ENCODE measurements at regions not wholly inside any gene's neighbourhood (a gene's known extent, or its start where the extent isn't known, plus 50 kb on each side); places are given as distances from the start of the nearest gene placed in this dataset.

DNA sequence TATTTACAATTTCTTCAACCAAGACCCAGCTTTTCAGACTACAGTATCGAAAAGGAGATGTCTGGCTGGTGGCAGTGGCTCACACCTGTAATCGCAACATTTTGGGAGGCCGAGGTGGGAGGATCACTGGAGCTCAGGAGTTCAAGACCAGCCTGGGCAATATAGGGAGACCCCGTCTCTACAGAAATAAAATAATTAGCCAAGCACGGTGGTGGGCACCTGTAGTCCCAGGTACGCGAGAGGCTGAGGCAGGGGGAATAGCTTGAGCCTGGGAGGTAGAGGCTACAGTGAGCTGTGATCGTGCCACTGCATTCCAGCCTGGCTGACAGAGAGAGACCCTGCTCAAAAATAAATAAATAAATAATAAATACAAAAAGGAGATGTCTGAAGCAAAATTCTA is 530.5 kb downstream of the BCL11B start:
- H3K4me3 Mint-ChIP-seq, result no peak overlapping the region

DNA sequence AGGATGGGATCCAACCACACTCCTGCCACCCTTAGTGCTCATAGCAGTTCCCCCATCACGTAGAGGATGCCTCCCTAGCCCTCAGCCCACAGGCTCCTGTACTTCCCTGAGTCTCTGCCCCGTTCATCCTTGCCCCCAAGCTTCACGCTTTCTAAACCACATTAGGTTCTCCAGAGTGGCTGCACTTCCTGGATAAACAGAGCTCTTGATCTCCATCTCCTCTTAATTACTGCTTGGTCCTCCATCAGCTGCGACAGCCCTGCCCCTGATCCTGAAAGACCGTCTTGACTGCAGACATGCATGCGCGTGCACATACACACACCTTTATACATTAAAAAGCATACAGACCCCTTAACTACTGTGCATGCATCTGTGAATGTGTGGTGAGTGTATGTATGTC is 530.0 kb downstream of the BCL11B start:
- H3K4me1 Mint-ChIP-seq (ENCODE audit: low read depth), result no peaks in the 10 kb centered on the region
- H3K36me3 Mint-ChIP-seq (ENCODE audit: low read depth), result no peaks in the 10 kb centered on the region
- H3K4me3 Mint-ChIP-seq, result no peak overlapping the region
- peaks cover 7% of the 10 kb centered on the region for H3K27me3 Mint-ChIP-seq (ENCODE audit: low read depth)
- no peaks in the 10 kb centered on the region for H3K9me3 Mint-ChIP-seq
- H3K27ac Mint-ChIP-seq, result no peak overlapping the region

More for the DNA sequence above, 530.5 kb downstream of the BCL11B start:
- H3K27ac Mint-ChIP-seq, result no peak overlapping the region
- no peaks in the 10 kb centered on the region for H3K4me1 Mint-ChIP-seq (ENCODE audit: low read depth)
- H3K9me3 Mint-ChIP-seq, result no peaks in the 10 kb centered on the region
- H3K27me3 Mint-ChIP-seq (ENCODE audit: low read depth), result peaks cover 6% of the 10 kb centered on the region
- no peaks in the 10 kb centered on the region for H3K36me3 Mint-ChIP-seq (ENCODE audit: low read depth)

DNA sequence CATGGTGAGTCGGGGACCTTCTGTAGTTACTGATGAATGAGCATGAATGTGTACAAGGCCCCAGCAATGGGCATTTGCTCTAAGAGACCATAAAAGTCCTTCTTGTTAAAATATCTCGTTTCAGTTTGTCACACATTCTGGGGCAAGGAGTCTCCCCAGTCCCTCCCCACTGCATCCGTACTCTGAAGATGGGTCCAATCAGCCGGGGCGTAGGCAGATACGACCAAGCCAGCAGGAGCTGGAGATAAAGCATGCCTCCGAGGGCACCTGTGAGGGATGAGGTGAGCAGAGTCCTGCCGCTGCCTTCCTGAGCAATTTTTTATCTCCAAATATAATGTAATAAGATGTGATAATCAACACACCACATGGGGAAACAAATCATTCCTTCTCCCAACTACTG is 528.5 kb downstream of the BCL11B start:
- Mint-ChIP-seq H3K27me3 (ENCODE audit: low read depth) (peaks cover 8% of the 10 kb centered on the region), H3K9me3 (no peaks in the 10 kb centered on the region), H3K27ac (no peak overlapping the region), H3K4me3 (no peak overlapping the region), H3K36me3 (ENCODE audit: low read depth) (no peaks in the 10 kb centered on the region), H3K4me1 (ENCODE audit: low read depth) (no peaks in the 10 kb centered on the region)

DNA sequence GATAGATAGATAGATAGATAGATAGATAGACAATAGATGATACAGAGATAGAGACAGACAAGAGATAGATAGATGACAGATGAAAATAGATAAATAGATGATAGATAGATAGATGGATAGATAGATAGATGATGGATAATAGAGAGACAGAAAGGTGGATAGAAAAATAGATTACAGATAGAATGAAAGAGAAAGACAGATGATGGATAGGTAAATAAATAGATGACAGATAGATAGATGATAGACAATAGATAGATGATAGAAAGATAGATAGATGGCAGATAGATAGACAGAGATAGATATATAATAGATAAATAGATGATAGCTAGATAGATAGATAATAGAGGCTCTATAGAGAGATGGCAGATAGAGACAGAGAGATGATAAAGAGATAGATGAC is 523.0 kb downstream of the BCL11B start:
- Mint-ChIP-seq H3K9me3 (peaks cover 4% of the 10 kb centered on the region), H3K4me1 (ENCODE audit: low read depth) (no peaks in the 10 kb centered on the region), H3K27ac (no peak overlapping the region), H3K4me3 (no peak overlapping the region), H3K27me3 (ENCODE audit: low read depth) (peaks cover 15% of the 10 kb centered on the region), H3K36me3 (ENCODE audit: low read depth) (no peaks in the 10 kb centered on the region)

DNA sequence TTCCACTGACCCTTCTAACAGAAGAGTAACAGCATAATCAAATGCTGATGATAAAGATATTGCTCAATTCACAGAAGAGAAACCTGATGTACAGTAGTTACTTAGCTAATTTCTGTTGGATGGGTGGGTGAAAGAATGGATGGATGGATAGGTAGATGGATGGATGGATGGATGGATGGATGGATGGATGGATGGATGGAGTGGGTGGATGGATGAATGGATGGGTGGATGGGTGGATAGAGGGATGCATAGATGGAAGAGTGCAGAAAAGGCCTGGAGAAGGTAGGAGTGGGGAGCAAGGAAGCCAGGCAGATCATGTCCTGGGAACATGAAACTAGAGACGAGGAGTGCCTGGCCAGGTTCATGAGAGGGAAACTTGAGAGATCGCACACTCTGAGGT is 520.9 kb downstream of the BCL11B start:
- Mint-ChIP-seq H3K4me3 (no peak overlapping the region), H3K27ac (no peak overlapping the region), H3K4me1 (ENCODE audit: low read depth) (peaks cover 4% of the 10 kb centered on the region), H3K36me3 (ENCODE audit: low read depth) (peaks cover 3% of the 10 kb centered on the region), H3K9me3 (peaks cover 16% of the 10 kb centered on the region), H3K27me3 (ENCODE audit: low read depth) (peaks cover 13% of the 10 kb centered on the region)

DNA sequence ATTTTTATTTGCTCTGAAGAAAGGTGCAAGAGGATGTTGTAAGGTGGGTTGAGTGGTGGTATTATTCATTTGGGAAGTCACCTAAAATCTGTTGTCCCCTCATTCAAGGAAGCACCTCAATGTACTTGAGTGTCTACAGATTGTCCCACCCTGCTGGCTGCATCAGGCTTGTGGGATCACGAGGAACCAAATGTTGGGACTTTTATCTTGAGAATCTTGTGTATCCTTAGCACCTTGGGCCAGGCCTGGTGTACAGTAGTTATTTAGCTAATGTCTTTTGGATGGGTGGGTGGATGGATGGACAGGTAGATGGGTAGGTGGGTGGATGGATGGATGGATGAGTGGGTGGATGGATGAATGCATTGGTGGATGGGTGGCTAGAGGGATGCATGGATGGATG is 519.3 kb downstream of the BCL11B start:
- Mint-ChIP-seq H3K36me3 (ENCODE audit: low read depth) (peaks cover 3% of the 10 kb centered on the region), H3K27me3 (ENCODE audit: low read depth) (peaks cover 7% of the 10 kb centered on the region), H3K4me3 (no peak overlapping the region), H3K27ac (no peak overlapping the region), H3K4me1 (ENCODE audit: low read depth) (peaks cover 4% of the 10 kb centered on the region), H3K9me3 (peaks cover 27% of the 10 kb centered on the region)

DNA sequence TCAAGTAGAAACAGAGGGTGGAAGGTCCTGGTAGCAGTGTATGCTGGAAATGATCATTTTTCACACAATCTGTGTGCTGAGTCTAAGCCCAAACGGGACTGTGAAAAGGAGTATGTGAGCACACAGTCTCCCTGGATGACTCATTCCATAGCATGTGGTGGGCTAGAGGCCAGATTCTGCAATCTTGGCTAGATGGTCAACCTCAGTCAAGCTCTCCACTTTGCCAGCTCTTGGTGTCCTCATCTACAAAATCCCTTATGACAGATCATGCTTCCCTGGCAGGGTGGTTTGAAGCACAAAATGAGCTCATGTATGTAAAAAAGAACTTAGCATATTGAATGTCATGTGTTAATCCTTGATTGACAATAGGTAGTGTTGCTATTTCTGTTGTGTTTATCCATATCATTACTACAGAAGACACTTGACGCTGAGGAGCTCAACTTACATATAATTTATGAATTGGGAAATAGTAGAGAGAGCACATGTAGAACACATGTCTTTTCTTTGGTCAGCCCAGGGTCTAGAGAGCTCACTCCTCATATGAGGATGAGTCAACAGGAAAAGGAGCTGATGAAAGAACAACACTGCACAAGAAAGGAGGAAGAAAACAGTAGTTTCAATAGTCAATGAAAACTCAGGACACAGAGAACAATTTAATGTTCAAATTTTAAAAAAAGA is 517.5 kb downstream of the BCL11B start:
- H3K27me3 Mint-ChIP-seq (ENCODE audit: low read depth), result no peaks in the 10 kb centered on the region

DNA sequence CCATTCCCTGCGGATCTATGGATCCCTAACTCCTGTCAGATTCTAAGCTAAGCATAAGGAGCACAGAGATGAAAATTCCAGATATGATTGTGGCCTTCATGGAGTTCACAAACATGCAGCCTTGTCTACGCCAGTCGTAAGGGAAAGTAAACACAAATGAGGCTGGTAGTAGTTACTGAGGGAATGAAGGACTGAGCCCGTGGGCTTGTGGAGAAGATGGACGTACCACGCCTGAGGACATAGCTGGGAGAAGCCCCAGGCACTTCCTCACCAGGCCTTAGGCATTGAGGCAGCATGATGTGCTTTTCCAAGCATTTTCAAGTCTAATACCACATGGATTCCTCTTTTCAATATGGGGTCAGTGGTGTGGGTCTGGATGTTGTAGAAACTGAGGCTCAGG is 515.2 kb downstream of the BCL11B start:
- peaks cover 5% of the 10 kb centered on the region for H3K27me3 Mint-ChIP-seq (ENCODE audit: low read depth)
- peaks cover 4% of the 10 kb centered on the region for H3K4me1 Mint-ChIP-seq (ENCODE audit: low read depth)
- peaks cover 3% of the 10 kb centered on the region for H3K36me3 Mint-ChIP-seq (ENCODE audit: low read depth)
- H3K4me3 Mint-ChIP-seq, result no peak overlapping the region
- no peak overlapping the region for H3K27ac Mint-ChIP-seq
- H3K9me3 Mint-ChIP-seq, result peaks cover 31% of the 10 kb centered on the region

More for the DNA sequence above, 517.5 kb downstream of the BCL11B start:
- H3K27ac Mint-ChIP-seq, result no peak overlapping the region
- H3K9me3 Mint-ChIP-seq, result peaks cover 27% of the 10 kb centered on the region
- H3K4me3 Mint-ChIP-seq, result no peak overlapping the region
- H3K4me1 Mint-ChIP-seq (ENCODE audit: low read depth), result peaks cover 4% of the 10 kb centered on the region
- H3K36me3 Mint-ChIP-seq (ENCODE audit: low read depth), result peaks cover 3% of the 10 kb centered on the region

DNA sequence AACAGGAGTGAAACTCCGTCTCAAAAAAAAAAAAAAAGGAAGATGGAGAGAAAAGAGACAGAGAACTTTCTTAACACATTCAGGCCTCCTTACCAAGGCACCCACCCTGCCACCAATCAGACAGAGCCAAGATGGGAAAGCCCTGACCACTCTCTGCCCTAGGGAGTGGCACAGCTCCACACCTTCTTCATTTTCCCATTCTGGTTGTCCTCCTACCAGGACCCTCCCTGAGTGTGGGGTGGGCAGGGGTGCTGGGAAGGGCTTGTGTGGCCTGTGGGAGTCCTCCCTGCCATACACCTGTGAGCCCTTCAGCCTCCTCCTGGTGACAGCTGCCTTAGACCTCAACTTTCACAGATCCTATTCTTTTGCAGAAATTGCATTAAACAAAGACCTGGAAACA is 513.6 kb downstream of the BCL11B start:
- H3K27ac Mint-ChIP-seq, result no peak overlapping the region

DNA sequence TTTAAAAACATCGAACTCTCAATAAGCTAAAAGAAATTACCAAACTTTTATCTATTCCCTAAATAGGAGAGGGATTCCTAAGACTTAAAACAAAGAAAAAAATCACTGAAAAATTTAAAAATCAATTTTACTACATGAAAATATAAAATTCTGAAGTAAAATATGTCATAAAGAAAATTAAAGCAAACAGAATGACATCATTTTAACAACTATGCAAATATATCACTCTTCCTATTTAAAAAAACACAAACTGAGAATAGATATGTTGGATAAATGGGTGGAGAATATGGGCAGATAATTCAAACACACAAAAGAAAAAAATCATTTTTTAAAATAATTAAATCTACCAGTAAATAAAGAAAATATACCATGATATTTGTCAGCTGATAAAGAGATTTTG is 510.0 kb downstream of the BCL11B start:
- H3K27ac Mint-ChIP-seq, result no peak overlapping the region
- H3K9me3 Mint-ChIP-seq, result peaks cover 23% of the 10 kb centered on the region
- H3K4me3 Mint-ChIP-seq, result no peak overlapping the region
- H3K36me3 Mint-ChIP-seq (ENCODE audit: low read depth), result peaks cover 3% of the 10 kb centered on the region
- H3K27me3 Mint-ChIP-seq (ENCODE audit: low read depth), result peaks cover 15% of the 10 kb centered on the region
- H3K4me1 Mint-ChIP-seq (ENCODE audit: low read depth), result no peaks in the 10 kb centered on the region

More for the DNA sequence above, 513.6 kb downstream of the BCL11B start:
- Mint-ChIP-seq H3K9me3 (peaks cover 39% of the 10 kb centered on the region), H3K36me3 (ENCODE audit: low read depth) (peaks cover 6% of the 10 kb centered on the region), H3K4me1 (ENCODE audit: low read depth) (peaks cover 4% of the 10 kb centered on the region), H3K4me3 (no peak overlapping the region), H3K27me3 (ENCODE audit: low read depth) (peaks cover 11% of the 10 kb centered on the region)

DNA sequence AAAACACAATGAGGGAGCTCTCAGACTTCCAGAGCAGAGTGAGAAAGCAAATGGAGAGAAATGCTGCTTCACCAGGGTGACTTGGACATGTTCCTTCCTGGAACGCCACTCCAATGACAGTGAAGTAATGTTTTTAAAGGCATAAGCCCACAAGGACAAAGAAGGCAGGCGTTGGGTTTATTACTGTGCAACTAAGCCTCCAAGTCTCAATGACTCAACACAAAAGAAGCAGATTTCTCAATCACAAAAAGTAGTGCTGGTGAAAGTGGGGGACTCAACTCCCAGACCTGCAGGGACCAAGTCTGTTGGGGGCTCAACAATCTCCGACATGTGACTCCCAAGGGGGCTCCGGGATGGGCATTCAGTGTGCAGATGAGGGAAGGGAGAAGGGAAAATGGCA is 505.2 kb downstream of the BCL11B start:
- Mint-ChIP-seq H3K4me1 (ENCODE audit: low read depth) (no peaks in the 10 kb centered on the region), H3K27ac (no peak overlapping the region), H3K36me3 (ENCODE audit: low read depth) (peaks cover 3% of the 10 kb centered on the region), H3K9me3 (peaks cover 12% of the 10 kb centered on the region), H3K4me3 (no peak overlapping the region), H3K27me3 (ENCODE audit: low read depth) (peaks cover 19% of the 10 kb centered on the region)

DNA sequence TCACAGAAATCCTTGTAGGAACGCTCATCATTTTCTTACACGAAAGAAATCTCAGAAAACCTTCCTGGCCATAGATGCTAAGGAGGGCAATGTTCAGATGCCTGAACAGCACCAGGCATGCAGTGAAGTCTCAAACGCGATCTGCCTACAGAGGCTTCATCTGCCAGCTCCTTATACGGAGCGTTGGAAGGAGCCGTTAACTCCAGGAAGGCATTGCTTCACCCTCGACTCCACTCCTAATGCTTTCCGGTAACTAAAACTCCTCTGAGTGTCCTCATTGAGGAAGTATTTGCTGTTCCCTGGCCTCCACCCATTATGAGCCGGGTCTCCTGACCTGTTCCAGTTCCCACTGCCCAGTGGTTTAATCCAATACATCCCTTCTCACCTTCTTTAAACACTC is 502.7 kb downstream of the BCL11B start:
- no peaks in the 10 kb centered on the region for H3K36me3 Mint-ChIP-seq (ENCODE audit: low read depth)
- no peak overlapping the region for H3K4me3 Mint-ChIP-seq
- H3K4me1 Mint-ChIP-seq (ENCODE audit: low read depth), result no peaks in the 10 kb centered on the region
- no peak overlapping the region for H3K27ac Mint-ChIP-seq
- H3K9me3 Mint-ChIP-seq, result no peaks in the 10 kb centered on the region
- H3K27me3 Mint-ChIP-seq (ENCODE audit: low read depth), result peaks cover 14% of the 10 kb centered on the region

DNA sequence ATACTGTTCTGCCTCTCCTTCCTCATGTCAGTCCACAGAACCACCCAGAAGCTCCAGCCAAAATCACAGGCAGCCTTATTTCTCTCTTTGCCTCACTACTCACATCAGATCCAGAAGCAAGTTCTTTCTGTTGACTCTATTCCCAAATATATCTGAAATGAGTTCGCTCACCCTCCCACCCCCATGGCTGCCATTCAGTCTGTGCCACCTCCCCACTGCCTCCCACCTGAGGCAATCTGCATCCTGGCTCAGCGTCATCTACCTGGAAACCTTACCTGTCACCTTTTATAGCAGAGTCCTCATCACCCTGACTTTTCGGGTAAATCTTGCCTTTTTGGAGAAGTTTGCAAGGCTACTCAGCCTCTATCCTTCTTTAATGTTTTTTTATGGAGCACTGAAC is 501.8 kb downstream of the BCL11B start:
- Mint-ChIP-seq H3K9me3 (no peaks in the 10 kb centered on the region), H3K4me3 (no peak overlapping the region), H3K36me3 (ENCODE audit: low read depth) (no peaks in the 10 kb centered on the region), H3K27ac (no peak overlapping the region), H3K4me1 (ENCODE audit: low read depth) (no peaks in the 10 kb centered on the region), H3K27me3 (ENCODE audit: low read depth) (peaks cover 20% of the 10 kb centered on the region)

DNA sequence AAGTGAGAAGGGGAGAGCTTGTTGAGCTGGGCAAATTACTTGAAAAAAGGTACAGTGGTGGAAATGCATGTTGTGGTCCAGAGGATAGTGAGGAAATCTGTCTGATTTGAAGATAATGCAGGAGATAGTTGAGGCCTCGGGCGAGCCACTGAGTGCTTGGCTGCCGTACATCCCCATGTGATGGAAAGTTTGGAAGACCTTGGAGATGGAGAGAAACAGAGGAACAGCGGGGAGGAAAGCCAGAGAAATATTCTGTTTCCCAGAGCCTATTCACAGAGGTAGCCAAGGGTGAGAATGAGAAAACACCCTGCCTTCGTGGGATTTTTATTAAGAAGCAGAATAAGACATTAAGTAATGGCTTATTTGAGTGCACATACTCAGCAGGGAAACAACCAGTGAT is 498.2 kb downstream of the BCL11B start:
- Mint-ChIP-seq H3K9me3 (no peaks in the 10 kb centered on the region), H3K27me3 (ENCODE audit: low read depth) (peaks cover 10% of the 10 kb centered on the region), H3K36me3 (ENCODE audit: low read depth) (no peaks in the 10 kb centered on the region), H3K4me1 (ENCODE audit: low read depth) (no peaks in the 10 kb centered on the region), H3K4me3 (no peak overlapping the region), H3K27ac (no peak overlapping the region)

DNA sequence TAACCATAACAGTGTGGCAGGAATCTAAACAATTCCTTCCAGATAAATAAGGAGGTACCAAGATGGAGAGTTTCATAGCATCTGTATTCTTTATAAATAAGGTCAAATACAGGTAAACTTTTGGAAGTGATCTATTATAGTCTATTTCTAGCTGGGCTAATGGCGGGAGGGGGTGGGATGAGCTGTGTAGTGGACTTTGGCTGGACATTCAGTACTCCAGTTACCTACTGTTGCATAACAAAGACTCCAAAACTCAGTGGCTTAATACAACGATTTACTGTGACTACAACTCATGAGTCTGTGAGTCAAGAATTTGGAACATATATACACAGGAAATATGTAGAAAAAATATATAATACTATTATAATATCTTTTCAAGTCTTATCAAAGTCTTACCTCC is 496.1 kb downstream of the BCL11B start:
- Mint-ChIP-seq H3K27ac (no peak overlapping the region), H3K27me3 (ENCODE audit: low read depth) (peaks cover 10% of the 10 kb centered on the region), H3K4me1 (ENCODE audit: low read depth) (no peaks in the 10 kb centered on the region), H3K36me3 (ENCODE audit: low read depth) (no peaks in the 10 kb centered on the region), H3K4me3 (no peak overlapping the region), H3K9me3 (no peaks in the 10 kb centered on the region)

DNA sequence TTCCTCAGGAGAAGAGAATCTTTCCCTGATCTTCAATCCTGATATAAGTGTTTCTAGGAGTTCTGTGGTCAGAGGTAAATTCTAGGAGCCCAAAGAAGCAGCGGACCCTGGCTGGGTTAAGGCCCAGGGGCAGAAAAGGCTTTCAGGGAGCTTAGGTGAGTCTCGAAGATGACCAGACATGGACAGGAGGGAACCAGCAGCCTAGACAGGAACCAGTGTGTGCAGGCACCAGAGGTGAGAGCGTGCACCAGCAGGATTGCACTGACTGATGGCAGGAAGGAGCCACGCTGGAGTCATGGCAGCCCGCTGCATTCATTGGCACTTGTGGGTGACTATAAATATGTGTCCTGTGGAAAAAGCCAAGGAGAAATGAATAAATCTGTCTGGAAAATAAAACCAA is 489.9 kb downstream of the BCL11B start:
- no peaks in the 10 kb centered on the region for H3K36me3 Mint-ChIP-seq (ENCODE audit: low read depth)
- H3K9me3 Mint-ChIP-seq, result no peaks in the 10 kb centered on the region
- no peak overlapping the region for H3K27ac Mint-ChIP-seq
- no peaks in the 10 kb centered on the region for H3K27me3 Mint-ChIP-seq (ENCODE audit: low read depth)
- H3K4me1 Mint-ChIP-seq (ENCODE audit: low read depth), result no peaks in the 10 kb centered on the region
- H3K4me3 Mint-ChIP-seq, result no peak overlapping the region

Data from T-helper 1 cell treated with Interleukin-12 subunit alpha and Interleukin-12 subunit beta and Interleukin-4 antibody, amounts not matched to agents 30 μg/mL and 1 μg/mL, for 36 hours (primary cell).